Adipocyte (in vitro differentiated cells): ENCODE measurements at regions not wholly inside any gene's neighbourhood (a gene's known extent, or its start where the extent isn't known, plus 50 kb on each side); places are given as distances from the start of the nearest gene placed in this dataset.
A peak's percentile ranks its signal among the peaks of the same experiment; 100 is the strongest.

Experiments
- DNase-seq: peaks from one replicate; pipeline ENCODE4 v3.0.0-alpha.2; 2015; ENCODE audit warnings: low read depth
- H3K27me3 ChIP-seq: replicated peaks from 2 replicates; pipeline ENCODE4 v1.7.0; 2013; ENCODE audit warnings: mild to moderate bottlenecking, low read length, moderate library complexity; ENCODE audit not compliant: control insufficient read depth, insufficient read depth
- H3K36me3 ChIP-seq: 2 replicates; pipeline ENCODE4 v1.7.0; 2013; ENCODE audit warnings: low read length, mild to moderate bottlenecking, moderate library complexity; ENCODE audit not compliant: control insufficient read depth, insufficient read depth, severe bottlenecking
- H3K4me1 ChIP-seq: 2 replicates; pipeline ENCODE4 v1.7.0; 2013; ENCODE audit warnings: mild to moderate bottlenecking, low read length, moderate library complexity; ENCODE audit not compliant: control insufficient read depth, insufficient read depth
- H3K4me3 ChIP-seq: 2 replicates; pipeline ENCODE4 v1.7.0; 2013; ENCODE audit warnings: mild to moderate bottlenecking, low read length, moderate library complexity
- H3K9ac ChIP-seq: 2 replicates; pipeline ENCODE4 v1.7.0; 2013; ENCODE audit warnings: mild to moderate bottlenecking, low read length, moderate library complexity
- H3K9me3 ChIP-seq: 2 replicates; pipeline ENCODE4 v1.7.0; 2013; ENCODE audit warnings: mild to moderate bottlenecking, low read length, moderate library complexity; ENCODE audit not compliant: control insufficient read depth

- H3K4me3 ChIP-seq = no peak overlapping the region
- peaks cover 19% of the 10 kb centered on the region for H3K4me1 ChIP-seq
- no peak for DNase-seq
- H3K36me3 ChIP-seq = no peaks in the 10 kb centered on the region
- H3K9ac ChIP-seq = no peak overlapping the region
- H3K27me3 ChIP-seq = no peaks in the 10 kb centered on the region
- H3K9me3 ChIP-seq = no peaks in the 10 kb centered on the region
Measured at GRCh38 chr4:156676116-156676851, 295.3 kb downstream of the PDGFC start.

- no peak overlapping the region for H3K9ac ChIP-seq
- H3K4me1 ChIP-seq = peaks cover 19% of the 10 kb centered on the region
- peak overlapping the region; percentile 54 for H3K4me3 ChIP-seq
- H3K36me3 ChIP-seq = no peaks in the 10 kb centered on the region
- no peaks in the 10 kb centered on the region for H3K27me3 ChIP-seq
- no peaks in the 10 kb centered on the region for H3K9me3 ChIP-seq
- DNase-seq = peak; percentile 63
Measured at GRCh38 chr4:156673483-156673882, 298.1 kb downstream of the PDGFC start.

GRCh38 chr4:156672492-156673305 is 298.9 kb downstream of the PDGFC start:
- Histone ChIP-seq H3K9me3 (no peaks in the 10 kb centered on the region), H3K9ac (no peak overlapping the region), H3K4me3 (peak overlapping the region; percentile 54), H3K36me3 (no peaks in the 10 kb centered on the region), H3K4me1 (peaks cover 19% of the 10 kb centered on the region), H3K27me3 (no peaks in the 10 kb centered on the region)
- peak; percentile 27 for DNase-seq

GRCh38 chr4:156665780-156666366 is 305.7 kb downstream of the PDGFC start:
- no peaks in the 10 kb centered on the region for H3K4me1 ChIP-seq
- DNase-seq = no peak
- no peaks in the 10 kb centered on the region for H3K36me3 ChIP-seq
- no peak overlapping the region for H3K9ac ChIP-seq
- H3K27me3 ChIP-seq = no peaks in the 10 kb centered on the region
- H3K9me3 ChIP-seq = no peaks in the 10 kb centered on the region
- H3K4me3 ChIP-seq = no peak overlapping the region

GRCh38 chr4:156663663-156664062 is 307.9 kb downstream of the PDGFC start:
- Histone ChIP-seq H3K27me3 (no peaks in the 10 kb centered on the region), H3K9me3 (no peaks in the 10 kb centered on the region), H3K4me3 (no peak overlapping the region), H3K36me3 (no peaks in the 10 kb centered on the region), H3K4me1 (no peaks in the 10 kb centered on the region), H3K9ac (no peak overlapping the region)
- no peak for DNase-seq

GRCh38 chr4:156662921-156663320 is 308.7 kb downstream of the PDGFC start:
- Histone ChIP-seq H3K4me1 (no peaks in the 10 kb centered on the region), H3K4me3 (no peak overlapping the region), H3K36me3 (no peaks in the 10 kb centered on the region), H3K9ac (no peak overlapping the region), H3K27me3 (no peaks in the 10 kb centered on the region), H3K9me3 (no peaks in the 10 kb centered on the region)
- DNase-seq = peak; percentile 40

GRCh38 chr4:156661555-156661954 is 310.0 kb downstream of the PDGFC start:
- H3K27me3 ChIP-seq = no peaks in the 10 kb centered on the region
- no peak overlapping the region for H3K9ac ChIP-seq
- H3K4me1 ChIP-seq = peaks cover 6% of the 10 kb centered on the region
- no peak overlapping the region for H3K4me3 ChIP-seq
- DNase-seq = no peak
- H3K9me3 ChIP-seq = no peaks in the 10 kb centered on the region
- no peaks in the 10 kb centered on the region for H3K36me3 ChIP-seq

- Histone ChIP-seq H3K4me3 (no peak overlapping the region), H3K9ac (no peak overlapping the region), H3K9me3 (no peaks in the 10 kb centered on the region), H3K4me1 (peaks cover 10% of the 10 kb centered on the region), H3K36me3 (no peaks in the 10 kb centered on the region), H3K27me3 (no peaks in the 10 kb centered on the region)
- DNase-seq = no peak
Measured at GRCh38 chr4:156660465-156660864, 311.1 kb downstream of the PDGFC start.

GRCh38 chr4:156659983-156660382 is 311.6 kb downstream of the PDGFC start:
- H3K4me3 ChIP-seq = no peak overlapping the region
- no peaks in the 10 kb centered on the region for H3K36me3 ChIP-seq
- no peak overlapping the region for H3K9ac ChIP-seq
- no peaks in the 10 kb centered on the region for H3K27me3 ChIP-seq
- H3K9me3 ChIP-seq = no peaks in the 10 kb centered on the region
- peaks cover 10% of the 10 kb centered on the region for H3K4me1 ChIP-seq
- no peak for DNase-seq

- no peak for DNase-seq
- H3K9ac ChIP-seq = no peak overlapping the region
- peaks cover 10% of the 10 kb centered on the region for H3K4me1 ChIP-seq
- no peak overlapping the region for H3K4me3 ChIP-seq
- H3K9me3 ChIP-seq = no peaks in the 10 kb centered on the region
- H3K27me3 ChIP-seq = no peaks in the 10 kb centered on the region
- no peaks in the 10 kb centered on the region for H3K36me3 ChIP-seq
Measured at GRCh38 chr4:156659570-156659969, 312.0 kb downstream of the PDGFC start.

- H3K36me3 ChIP-seq = no peaks in the 10 kb centered on the region
- peak; percentile 81 for DNase-seq
- no peak overlapping the region for H3K4me3 ChIP-seq
- H3K9me3 ChIP-seq = no peaks in the 10 kb centered on the region
- peak overlapping the region; percentile 14 for H3K9ac ChIP-seq
- peaks cover 10% of the 10 kb centered on the region for H3K4me1 ChIP-seq
- H3K27me3 ChIP-seq = no peaks in the 10 kb centered on the region
Measured at GRCh38 chr4:156656896-156657295, 314.7 kb downstream of the PDGFC start.
